ENCODE measurements at regions not wholly inside any gene's neighbourhood (a gene's known extent, or its start where the extent isn't known, plus 50 kb on each side); places are given as distances from the start of the nearest gene placed in this dataset.

DNA sequence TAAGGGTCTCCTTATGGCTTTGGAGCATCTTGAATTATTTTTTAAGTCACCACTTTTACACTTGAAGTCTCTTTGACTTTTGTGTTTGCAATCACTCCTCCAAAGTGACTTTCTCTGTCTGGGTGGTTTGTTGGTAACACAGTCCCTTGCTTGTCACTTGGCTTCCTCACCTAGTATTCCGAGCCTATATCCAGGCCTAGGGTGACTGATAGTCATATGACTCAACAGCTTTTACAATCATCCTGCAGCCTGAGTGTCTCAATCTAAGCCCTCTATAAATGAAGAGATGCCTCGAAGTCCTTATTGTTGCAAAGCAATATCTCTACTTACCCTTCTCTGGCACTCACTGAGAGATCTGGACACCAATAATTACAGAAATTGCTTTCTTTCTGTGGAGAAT, 53.9 kb upstream of the SETBP1 start:
- TF ChIP-seq POLR2A (IDR thresholded peaks at IDR 0.05) (no peak), POLR2AphosphoS5 (IDR thresholded peaks at IDR 0.05) (no peak)
- TF ChIP-seq, protein P1, sequence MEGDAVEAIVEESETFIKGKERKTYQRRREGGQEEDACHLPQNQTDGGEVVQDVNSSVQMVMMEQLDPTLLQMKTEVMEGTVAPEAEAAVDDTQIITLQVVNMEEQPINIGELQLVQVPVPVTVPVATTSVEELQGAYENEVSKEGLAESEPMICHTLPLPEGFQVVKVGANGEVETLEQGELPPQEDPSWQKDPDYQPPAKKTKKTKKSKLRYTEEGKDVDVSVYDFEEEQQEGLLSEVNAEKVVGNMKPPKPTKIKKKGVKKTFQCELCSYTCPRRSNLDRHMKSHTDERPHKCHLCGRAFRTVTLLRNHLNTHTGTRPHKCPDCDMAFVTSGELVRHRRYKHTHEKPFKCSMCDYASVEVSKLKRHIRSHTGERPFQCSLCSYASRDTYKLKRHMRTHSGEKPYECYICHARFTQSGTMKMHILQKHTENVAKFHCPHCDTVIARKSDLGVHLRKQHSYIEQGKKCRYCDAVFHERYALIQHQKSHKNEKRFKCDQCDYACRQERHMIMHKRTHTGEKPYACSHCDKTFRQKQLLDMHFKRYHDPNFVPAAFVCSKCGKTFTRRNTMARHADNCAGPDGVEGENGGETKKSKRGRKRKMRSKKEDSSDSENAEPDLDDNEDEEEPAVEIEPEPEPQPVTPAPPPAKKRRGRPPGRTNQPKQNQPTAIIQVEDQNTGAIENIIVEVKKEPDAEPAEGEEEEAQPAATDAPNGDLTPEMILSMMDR (IDR thresholded peaks at IDR 0.05): no peak
